Endometrium (tissue), 2 donors: ENCODE measurements at regions not wholly inside any gene's neighbourhood (a gene's known extent, or its start where the extent isn't known, plus 50 kb on each side); places are given as distances from the start of the nearest gene placed in this dataset.

Experiments
- FAIRE-seq: peaks from 2 replicates; lab custom pipeline; 2012; peaks lifted over from hg19 to GRCh38; lab: Jason Lieb, UNC
- donor health status: control.
- donor health status: control.

DNA sequence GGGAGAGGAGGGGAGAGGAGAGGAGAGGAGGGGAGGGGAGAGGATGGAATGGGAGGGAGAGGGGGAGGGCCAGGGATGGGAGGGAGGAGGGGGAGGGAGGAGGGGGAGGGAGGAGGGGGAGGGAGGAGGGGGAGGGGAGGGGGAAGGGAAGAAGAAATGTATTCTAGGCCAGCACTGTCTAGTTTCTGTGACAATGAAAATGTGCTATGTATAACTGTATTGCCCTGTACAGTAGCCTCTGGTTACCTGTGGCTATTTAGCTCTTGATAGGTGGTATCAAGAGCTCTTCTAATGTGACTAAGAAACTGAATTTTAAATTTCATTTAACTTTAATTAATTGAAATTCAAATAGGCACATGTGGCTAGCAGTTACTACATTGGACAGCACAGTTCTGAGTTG, 143.1 kb downstream of the BTC start:
- no peak for FAIRE-seq

- FAIRE-seq = no peak
These were observed 140.7 kb downstream of the BTC start for GRCh38 chr4:74653331-74654229.

DNA sequence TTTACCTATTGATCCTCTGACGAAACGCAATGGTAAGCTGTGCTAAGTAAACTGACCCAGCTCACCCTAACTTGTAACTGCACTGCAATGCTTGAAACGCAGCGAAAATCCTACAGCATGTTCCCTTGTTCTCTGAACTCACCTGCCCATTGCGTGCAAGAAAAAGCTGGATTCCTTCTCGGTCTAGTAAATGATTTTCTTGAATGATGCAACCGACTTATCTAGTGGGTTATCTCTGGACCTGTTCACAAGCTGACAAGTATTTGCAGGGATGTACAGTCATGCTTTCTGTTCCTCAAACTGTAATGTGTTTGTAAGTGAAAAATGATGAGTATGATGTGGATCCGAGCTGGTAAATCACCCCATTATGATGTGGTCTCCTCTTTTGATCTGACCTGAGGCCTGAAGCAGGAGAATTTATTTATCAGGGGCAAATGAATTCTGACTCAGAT, 140.1 kb downstream of the BTC start:
- no peak for FAIRE-seq

- no peak for FAIRE-seq
These were observed 137.7 kb downstream of the BTC start for GRCh38 chr4:74656596-74656995.

GRCh38 chr4:74658116-74658515, 136.2 kb downstream of the BTC start:
- no peak for FAIRE-seq

DNA sequence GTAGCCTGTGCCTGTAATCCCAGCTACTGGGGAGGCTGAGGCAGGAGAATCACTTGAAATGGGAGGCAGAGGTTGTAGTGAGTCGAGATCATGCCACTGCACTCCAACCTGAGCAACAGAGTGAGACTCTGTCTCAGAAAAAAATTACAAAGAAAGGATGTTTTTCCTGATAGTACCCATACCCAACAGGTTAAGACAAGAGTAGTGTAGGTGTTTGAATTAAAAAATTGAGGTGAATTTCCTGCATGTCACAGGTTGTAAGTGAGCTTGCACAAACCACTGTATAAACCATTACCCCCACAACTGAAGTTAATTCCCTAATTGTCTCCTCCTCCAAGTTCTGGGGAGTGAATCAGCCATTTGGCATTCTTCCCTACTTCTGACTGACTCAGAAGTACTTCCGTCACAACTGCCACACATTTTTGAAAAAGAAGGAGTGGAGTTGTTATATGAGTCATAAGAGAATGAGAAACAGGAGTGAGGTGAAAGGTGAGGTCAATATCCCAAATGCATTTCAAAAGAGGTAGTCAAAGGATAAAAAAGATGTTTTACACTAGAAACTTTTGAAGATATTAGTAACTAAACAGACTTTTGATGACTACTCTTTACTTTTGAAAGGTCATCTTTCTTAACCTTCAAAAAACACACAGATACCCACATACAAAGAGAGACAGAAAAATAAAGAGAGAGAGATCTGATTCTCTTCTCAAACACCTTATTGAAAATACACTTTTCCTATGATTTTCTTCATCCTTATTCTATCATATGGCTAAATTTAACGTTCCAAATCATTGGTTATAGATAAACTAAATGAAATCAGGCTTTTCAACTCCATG, 134.5 kb downstream of the BTC start:
- peak; percentile 74 for FAIRE-seq

DNA sequence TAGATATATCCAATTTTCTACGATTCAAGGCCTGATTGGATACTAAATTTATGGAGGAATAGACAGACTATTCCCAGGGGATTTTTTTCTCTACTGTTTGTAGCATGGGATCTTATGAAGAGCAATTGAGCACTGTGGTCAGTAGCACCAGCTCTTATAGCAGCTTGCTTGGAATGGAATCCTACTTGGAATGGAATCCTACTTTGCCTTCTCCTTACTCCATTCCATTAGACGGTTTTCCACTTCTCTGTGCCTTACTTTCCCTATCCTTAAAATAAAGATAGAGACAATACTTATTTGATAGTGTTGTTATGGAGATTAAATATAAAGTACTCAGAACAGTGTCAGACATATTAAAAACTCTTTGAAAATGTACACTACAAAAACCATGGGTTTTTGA, 133.5 kb downstream of the BTC start:
- FAIRE-seq = no peak

- FAIRE-seq = no peak
These were observed 132.7 kb downstream of the BTC start for GRCh38 chr4:74661427-74662201.

DNA sequence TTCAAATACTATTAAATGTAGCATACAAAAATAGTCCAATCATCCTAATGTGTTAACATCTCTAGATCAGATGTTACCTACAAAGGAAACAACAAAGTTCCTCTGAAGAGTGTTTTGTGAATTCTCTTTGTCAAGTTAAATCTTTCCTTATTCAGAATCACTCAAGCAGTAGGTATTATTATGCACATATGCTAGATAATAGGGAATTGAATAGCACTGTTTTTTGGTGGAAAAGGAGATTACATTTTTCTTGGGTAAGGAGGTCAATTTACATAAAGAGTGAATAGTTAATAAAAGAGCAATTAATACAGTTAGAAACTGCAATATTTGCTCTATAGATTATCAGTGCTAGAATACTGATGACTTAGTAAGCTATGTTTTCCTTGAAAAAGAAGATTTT, 130.7 kb downstream of the BTC start:
- FAIRE-seq = no peak

DNA sequence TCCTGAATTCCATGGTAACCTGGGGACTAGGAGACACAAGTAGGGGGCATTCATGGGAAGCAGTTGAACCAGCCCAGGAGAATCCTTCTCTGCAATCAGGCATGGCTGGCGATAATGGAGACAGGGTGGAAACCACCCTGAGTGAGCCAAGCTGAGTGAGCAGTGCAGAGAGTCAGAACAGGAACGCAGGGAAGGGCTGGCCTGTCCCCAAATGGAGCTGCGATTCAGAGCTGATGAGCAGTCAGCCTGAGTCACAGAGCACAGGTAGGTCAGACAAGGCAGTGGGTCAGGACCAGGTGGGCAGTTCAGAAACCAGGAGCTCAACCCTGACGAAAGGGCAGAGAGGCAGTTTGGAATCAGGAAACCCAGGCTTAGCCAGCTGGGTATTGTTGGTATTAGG, 129.0 kb downstream of the BTC start:
- FAIRE-seq = no peak

DNA sequence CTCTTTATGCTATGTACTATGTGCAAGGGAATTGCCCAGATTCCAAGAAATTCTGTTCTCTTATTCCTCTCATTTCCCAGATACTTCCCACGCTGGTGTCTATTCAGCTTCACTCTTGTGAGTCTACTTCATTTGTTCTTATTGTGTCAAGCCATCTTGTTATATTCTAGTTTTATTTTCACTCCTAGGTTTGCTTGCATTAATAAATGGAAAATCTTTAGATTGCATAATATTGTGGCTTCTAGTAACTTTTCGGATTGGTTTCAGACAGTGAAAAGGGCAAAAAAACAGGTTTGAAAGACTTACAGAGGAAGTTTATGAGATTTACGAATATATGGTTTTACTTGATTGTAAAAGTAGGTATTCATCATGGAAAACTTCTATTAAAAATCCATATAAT, 128.4 kb downstream of the BTC start:
- no peak for FAIRE-seq

DNA sequence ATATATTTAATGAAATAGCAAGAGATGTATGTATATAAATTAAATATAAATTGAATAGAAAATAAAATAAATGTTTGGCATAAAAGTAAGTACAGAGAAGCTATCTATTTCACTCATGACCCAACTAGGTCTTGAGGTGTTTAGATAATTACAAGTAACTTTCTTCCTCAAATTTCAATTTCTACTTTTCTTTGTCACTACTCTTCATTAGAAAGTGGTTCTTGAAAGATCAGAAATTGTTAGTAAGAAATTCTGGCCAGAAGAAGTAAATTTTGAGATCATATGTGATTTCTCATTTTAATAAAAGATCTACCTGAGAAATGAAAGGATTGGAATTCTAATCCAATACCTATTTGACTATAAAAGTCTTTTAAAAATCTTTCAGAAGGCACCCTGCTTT, 126.9 kb downstream of the BTC start:
- FAIRE-seq = no peak

GRCh38 chr4:74667944-74668343, 126.4 kb downstream of the BTC start:
- no peak for FAIRE-seq

- FAIRE-seq = no peak
These were observed 124.6 kb downstream of the BTC start for GRCh38 chr4:74669702-74670101.

DNA sequence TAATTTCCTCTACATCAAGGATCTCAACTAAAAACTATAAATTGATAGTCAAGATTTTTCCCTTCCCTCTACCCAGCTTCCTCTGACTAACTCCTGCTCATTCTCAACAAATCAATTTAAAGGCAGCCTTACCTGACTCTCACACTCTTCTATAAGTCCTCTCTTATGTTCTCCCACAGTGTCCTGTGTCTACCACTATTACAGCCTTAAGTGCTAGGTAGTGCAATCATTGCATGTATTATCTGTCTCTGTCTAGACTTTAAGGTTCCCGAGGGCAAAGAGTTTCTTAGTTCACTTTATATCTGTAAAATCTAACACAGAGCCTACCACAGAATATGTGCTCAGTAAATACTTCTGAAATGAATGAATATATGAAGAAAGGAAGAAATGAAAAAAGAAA, 123.7 kb downstream of the BTC start:
- no peak for FAIRE-seq

GRCh38 chr4:74671080-74671698, 123.1 kb downstream of the BTC start:
- FAIRE-seq = no peak

GRCh38 chr4:74674750-74675149, 119.6 kb downstream of the BTC start:
- FAIRE-seq = no peak

- FAIRE-seq = peak; percentile 91
These were observed 118.5 kb downstream of the BTC start for GRCh38 chr4:74675673-74676279.

DNA sequence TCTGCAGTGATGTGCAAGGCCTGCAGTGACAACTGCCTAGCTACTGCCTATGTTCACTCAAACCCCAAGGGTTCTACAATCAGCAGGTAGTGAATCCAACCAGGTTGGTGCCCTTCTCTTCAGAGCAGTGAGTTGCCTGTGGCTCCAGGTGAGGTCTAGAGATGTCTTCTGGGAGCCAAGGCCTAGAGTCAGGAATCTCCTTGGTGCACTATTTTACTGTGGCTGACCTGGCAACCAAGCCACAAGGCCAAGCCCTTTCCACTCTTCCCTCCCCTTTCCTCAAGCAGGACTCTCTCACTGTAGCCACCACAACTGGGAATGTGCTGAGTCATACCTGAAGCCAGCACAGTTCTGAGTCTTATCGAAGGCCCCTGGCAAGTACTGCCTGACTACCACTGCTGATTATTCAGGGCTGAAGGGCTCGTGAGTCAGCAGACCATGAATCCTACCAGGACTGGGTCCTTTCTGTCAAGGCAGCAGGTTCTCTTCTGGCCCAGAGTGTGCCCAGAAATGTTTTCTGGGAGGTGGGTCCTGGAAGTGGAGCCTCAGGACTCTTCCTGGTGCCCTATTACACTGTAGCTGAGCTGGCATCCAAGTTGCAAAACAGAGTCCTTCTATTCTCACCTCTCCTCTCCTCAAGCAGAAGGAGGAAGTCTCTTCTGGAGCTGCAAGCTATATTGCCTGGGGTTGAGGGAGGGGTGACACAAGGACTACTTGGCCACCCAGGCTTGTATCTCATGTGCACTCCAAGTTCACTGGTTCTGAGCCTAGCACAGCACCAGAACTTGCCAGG, 111.6 kb downstream of the BTC start:
- no peak for FAIRE-seq

DNA sequence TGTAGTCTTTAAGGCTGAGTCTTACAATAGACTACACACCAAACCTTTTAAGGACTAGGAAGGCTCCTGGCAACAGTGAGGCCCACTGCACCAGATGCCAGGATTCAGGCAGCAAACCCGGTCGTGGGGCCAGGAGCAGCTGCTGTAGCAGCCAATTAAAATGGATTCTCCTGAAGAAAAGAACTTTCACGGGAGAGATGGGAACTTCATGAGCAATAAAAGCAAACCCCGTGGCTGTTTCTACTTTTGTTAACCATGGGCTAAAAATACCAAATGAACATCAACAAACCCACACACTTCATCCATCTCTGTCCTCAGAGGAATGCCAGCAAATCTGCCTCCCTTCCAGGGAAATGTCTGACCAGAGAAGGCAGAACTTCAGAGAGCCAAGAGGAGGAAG, 101.4 kb downstream of the BTC start:
- FAIRE-seq = no peak
